ENCODE measurements at regions not wholly inside any gene's neighbourhood (a gene's known extent, or its start where the extent isn't known, plus 50 kb on each side); places are given as distances from the start of the nearest gene placed in this dataset.

- no peak overlapping the region for H3K4me2 ChIP-seq (ENCODE audit: low read length)
- no peaks in the 10 kb centered on the region for H3K36me3 ChIP-seq (ENCODE audit: insufficient read depth, low read length)
- H3K9me3 ChIP-seq (ENCODE audit: insufficient read depth, low read depth, low read length), result no peaks in the 10 kb centered on the region
- no peak overlapping the region for H3K27ac Mint-ChIP-seq (ENCODE audit: unreplicated experiment)
- no peak overlapping the region for H3K4me3 ChIP-seq (ENCODE audit: insufficient read depth, low read depth, low read length)
- H3K4me3 Mint-ChIP-seq (ENCODE audit: unreplicated experiment), result no peak overlapping the region
- H3K36me3 Mint-ChIP-seq (ENCODE audit: low read depth, unreplicated experiment), result peaks cover 12% of the 10 kb centered on the region
- DNase-seq (ENCODE audit: low read depth), result peak; percentile 29
- peaks cover 7% of the 10 kb centered on the region for H4K20me1 ChIP-seq (ENCODE audit: insufficient read depth, low read length)
- no peaks in the 10 kb centered on the region for H3K27me3 ChIP-seq (ENCODE audit: insufficient read depth, low read length)
- peaks cover 2% of the 10 kb centered on the region for H3K9me3 Mint-ChIP-seq (ENCODE audit: unreplicated experiment)
- H2AFZ ChIP-seq (ENCODE audit: low read depth, low read length), result no peak overlapping the region
- no peak overlapping the region for H3K27ac ChIP-seq (ENCODE audit: low read depth, low read length)
- no peak for FAIRE-seq
- peaks cover 6% of the 10 kb centered on the region for H3K4me1 ChIP-seq (ENCODE audit: insufficient read depth, low read length)
- H3K79me2 ChIP-seq (ENCODE audit: insufficient read depth, low read length), result no peaks in the 10 kb centered on the region
- no peak overlapping the region for H3K9ac ChIP-seq (ENCODE audit: low read length)
- H3K4me1 Mint-ChIP-seq (ENCODE audit: low read depth, unreplicated experiment), result peaks cover 19% of the 10 kb centered on the region
- H3K27me3 Mint-ChIP-seq (ENCODE audit: low read depth, unreplicated experiment), result no peaks in the 10 kb centered on the region
- no peak for TF ChIP-seq CTCF (IDR thresholded peaks at IDR 0.05; ENCODE audit: insufficient read depth, low read depth, low read length)
- TF ChIP-seq EZH2 (IDR thresholded peaks at IDR 0.05; ENCODE audit: insufficient read depth, low read length), result no peak
These were observed 257.9 kb downstream of the KLF12 start for GRCh38 chr13:73876323-73876722.

GRCh38 chr13:73873940-73874830 is 260.0 kb downstream of the KLF12 start:
- Histone ChIP-seq H3K79me2 (ENCODE audit: insufficient read depth, low read length) (no peaks in the 10 kb centered on the region), H3K4me1 (ENCODE audit: insufficient read depth, low read length) (peaks cover 17% of the 10 kb centered on the region), H4K20me1 (ENCODE audit: insufficient read depth, low read length) (no peaks in the 10 kb centered on the region), H3K4me2 (ENCODE audit: low read length) (no peak overlapping the region), H3K4me3 (ENCODE audit: insufficient read depth, low read depth, low read length) (no peak overlapping the region), H3K27ac (ENCODE audit: low read depth, low read length) (no peak overlapping the region), H3K9me3 (ENCODE audit: insufficient read depth, low read depth, low read length) (no peaks in the 10 kb centered on the region), H3K36me3 (ENCODE audit: insufficient read depth, low read length) (no peaks in the 10 kb centered on the region), H3K27me3 (ENCODE audit: insufficient read depth, low read length) (no peaks in the 10 kb centered on the region), H3K9ac (ENCODE audit: low read length) (no peak overlapping the region), H2AFZ (ENCODE audit: low read depth, low read length) (no peak overlapping the region)
- peaks cover 26% of the 10 kb centered on the region for H3K4me1 Mint-ChIP-seq (ENCODE audit: low read depth, unreplicated experiment)
- no peak overlapping the region for H3K4me3 Mint-ChIP-seq (ENCODE audit: unreplicated experiment)
- peaks cover under 1% of the 10 kb centered on the region for H3K9me3 Mint-ChIP-seq (ENCODE audit: unreplicated experiment)
- peaks cover 10% of the 10 kb centered on the region for H3K36me3 Mint-ChIP-seq (ENCODE audit: low read depth, unreplicated experiment)
- no peak overlapping the region for H3K27ac Mint-ChIP-seq (ENCODE audit: unreplicated experiment)
- DNase-seq (ENCODE audit: low read depth) (no peak), FAIRE-seq (no peak)
- H3K27me3 Mint-ChIP-seq (ENCODE audit: low read depth, unreplicated experiment), result no peaks in the 10 kb centered on the region
- TF ChIP-seq EZH2 (IDR thresholded peaks at IDR 0.05; ENCODE audit: insufficient read depth, low read length), result no peak
- TF ChIP-seq CTCF (IDR thresholded peaks at IDR 0.05; ENCODE audit: insufficient read depth, low read depth, low read length), result no peak

DNA sequence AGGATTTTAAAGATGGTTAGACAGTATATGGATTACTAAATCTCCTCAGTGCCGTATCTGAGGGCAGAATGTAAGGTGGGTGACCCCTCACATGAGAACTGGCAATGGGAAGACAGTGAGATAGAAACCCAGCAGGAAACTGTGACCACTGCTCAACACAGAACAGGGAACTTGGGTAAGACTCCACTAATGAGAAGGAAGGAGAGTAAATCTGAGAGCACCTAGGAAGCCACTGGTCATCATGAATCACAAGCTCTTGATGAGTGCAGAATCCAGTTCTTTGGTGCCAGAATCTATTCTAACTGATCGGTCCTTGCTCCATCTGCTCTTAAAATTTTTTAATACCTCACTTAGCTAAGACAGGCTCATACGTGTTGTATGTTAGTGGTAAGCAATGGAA is 261.8 kb downstream of the KLF12 start:
- no peaks in the 10 kb centered on the region for H3K27me3 ChIP-seq (ENCODE audit: insufficient read depth, low read length)
- H2AFZ ChIP-seq (ENCODE audit: low read depth, low read length), result no peak overlapping the region
- H3K27ac ChIP-seq (ENCODE audit: low read depth, low read length), result no peak overlapping the region
- no peak overlapping the region for H3K27ac Mint-ChIP-seq (ENCODE audit: unreplicated experiment)
- H4K20me1 ChIP-seq (ENCODE audit: insufficient read depth, low read length), result no peaks in the 10 kb centered on the region
- no peak overlapping the region for H3K4me3 ChIP-seq (ENCODE audit: insufficient read depth, low read depth, low read length)
- H3K9me3 Mint-ChIP-seq (ENCODE audit: unreplicated experiment), result no peaks in the 10 kb centered on the region
- no peaks in the 10 kb centered on the region for H3K27me3 Mint-ChIP-seq (ENCODE audit: low read depth, unreplicated experiment)
- TF ChIP-seq EZH2 (IDR thresholded peaks at IDR 0.05; ENCODE audit: insufficient read depth, low read length), result no peak
- no peak for TF ChIP-seq CTCF (IDR thresholded peaks at IDR 0.05; ENCODE audit: insufficient read depth, low read depth, low read length)
- H3K4me3 Mint-ChIP-seq (ENCODE audit: unreplicated experiment), result no peak overlapping the region
- H3K9me3 ChIP-seq (ENCODE audit: insufficient read depth, low read depth, low read length), result no peaks in the 10 kb centered on the region
- FAIRE-seq (no peak), DNase-seq (ENCODE audit: low read depth) (no peak)
- H3K36me3 ChIP-seq (ENCODE audit: insufficient read depth, low read length), result no peaks in the 10 kb centered on the region
- H3K36me3 Mint-ChIP-seq (ENCODE audit: low read depth, unreplicated experiment), result peaks cover 4% of the 10 kb centered on the region
- no peak overlapping the region for H3K4me2 ChIP-seq (ENCODE audit: low read length)
- H3K79me2 ChIP-seq (ENCODE audit: insufficient read depth, low read length), result no peaks in the 10 kb centered on the region
- peaks cover 17% of the 10 kb centered on the region for H3K4me1 ChIP-seq (ENCODE audit: insufficient read depth, low read length)
- H3K4me1 Mint-ChIP-seq (ENCODE audit: low read depth, unreplicated experiment), result peaks cover 22% of the 10 kb centered on the region
- H3K9ac ChIP-seq (ENCODE audit: low read length), result no peak overlapping the region
